Ovary (tissue), 7 donors: ENCODE measurements at regions not wholly inside any gene's neighbourhood (a gene's known extent, or its start where the extent isn't known, plus 50 kb on each side); places are given as distances from the start of the nearest gene placed in this dataset.

Experiments
- DNase-seq, 5 donors: peaks; one replicate each; pipeline ENCODE4 v3.0.0-alpha.2; 2019 to 2020
- H3K27ac ChIP-seq, 2 donors: fragments of 200-600 bp; one replicate each; pipeline versions ENCODE4 v1.5.1 to v1.8.0; 2019 to 2022
- H3K27me3 ChIP-seq: fragments of 200-600 bp; one replicate; pipeline ENCODE4 v1.8.0; 2022
- H3K36me3 ChIP-seq: fragments of 200-600 bp; sonication (generic); one replicate; pipeline ENCODE4 v1.5.1; 2019
- H3K4me1 ChIP-seq: one replicate; pipeline ENCODE4 v1.8.1; 2013; ENCODE audit warnings: mild to moderate bottlenecking, moderate library complexity; ENCODE audit not compliant: insufficient read depth
- H3K4me3 ChIP-seq: fragments of 200-600 bp; sonication (generic); one replicate; pipeline ENCODE4 v1.5.1; 2017
- H3K9me3 ChIP-seq, 2 donors: fragments of 200-600 bp in 1 of 2; sonication (generic) in 1 of 2; one replicate each; pipeline versions ENCODE4 v1.5.1 to v1.8.1; 2013 to 2019; ENCODE audit warnings: mild to moderate bottlenecking in 1 of 2, moderate library complexity in 1 of 2
- EP300 ChIP-seq: sonication (generic); formaldehyde crosslinking; IDR thresholded peaks from one replicate; pipeline ENCODE4 v1.6.1; 2017; ENCODE audit warnings: antibody characterized with exemption
- POLR2A ChIP-seq: fragments of 450-650 bp; IDR thresholded peaks from one replicate; pipeline ENCODE4 v1.6.1; 2017; ENCODE audit warnings: antibody characterized with exemption, mild to moderate bottlenecking, moderate library complexity
- WGBS, 3 donors: extraction: QIAGEN DNeasy Blood & Tissue Kit in 1 of 3; methylation state at CpG; one replicate each; pipeline versions ENCODE4 v1.1.5 to v1.1.7; 2013 to 2017; 5-methylcytosine and 5-hydroxymethylcytosine counted together
- intact Hi-C, 4 donors: fragments of 100-400 bp; cut with DNase I; formaldehyde crosslinking; loops; one replicate each; pipeline versions ENCODE4 v1.11.0 to v1.15.1; 2022 to 2023
- TF ChIP-seq, protein P1 (sequence below), 3 donors: fragments of 450-650 bp in 2 of 3; fragments of 200-600 bp in 1 of 3; IDR thresholded peaks; one replicate each; pipeline versions ENCODE4 v1.5.1 to v1.8.0; 2016 to 2022; ENCODE audit warnings: antibody characterized with exemption in 3 of 3, mild to moderate bottlenecking in 1 of 3
- donor health status: DM: no; HTN: no; CAD: no; lungs with moderate emphysema.
- donor health status: DM: no; HTN: no; CAD: no.
- donor health status: Bipolar disorder and iron deficiency.
- donor health status: DM: no; HTN: no; CAD: no.
- donor health status: DM: yes; HTN: yes; CAD: no.

DNA sequence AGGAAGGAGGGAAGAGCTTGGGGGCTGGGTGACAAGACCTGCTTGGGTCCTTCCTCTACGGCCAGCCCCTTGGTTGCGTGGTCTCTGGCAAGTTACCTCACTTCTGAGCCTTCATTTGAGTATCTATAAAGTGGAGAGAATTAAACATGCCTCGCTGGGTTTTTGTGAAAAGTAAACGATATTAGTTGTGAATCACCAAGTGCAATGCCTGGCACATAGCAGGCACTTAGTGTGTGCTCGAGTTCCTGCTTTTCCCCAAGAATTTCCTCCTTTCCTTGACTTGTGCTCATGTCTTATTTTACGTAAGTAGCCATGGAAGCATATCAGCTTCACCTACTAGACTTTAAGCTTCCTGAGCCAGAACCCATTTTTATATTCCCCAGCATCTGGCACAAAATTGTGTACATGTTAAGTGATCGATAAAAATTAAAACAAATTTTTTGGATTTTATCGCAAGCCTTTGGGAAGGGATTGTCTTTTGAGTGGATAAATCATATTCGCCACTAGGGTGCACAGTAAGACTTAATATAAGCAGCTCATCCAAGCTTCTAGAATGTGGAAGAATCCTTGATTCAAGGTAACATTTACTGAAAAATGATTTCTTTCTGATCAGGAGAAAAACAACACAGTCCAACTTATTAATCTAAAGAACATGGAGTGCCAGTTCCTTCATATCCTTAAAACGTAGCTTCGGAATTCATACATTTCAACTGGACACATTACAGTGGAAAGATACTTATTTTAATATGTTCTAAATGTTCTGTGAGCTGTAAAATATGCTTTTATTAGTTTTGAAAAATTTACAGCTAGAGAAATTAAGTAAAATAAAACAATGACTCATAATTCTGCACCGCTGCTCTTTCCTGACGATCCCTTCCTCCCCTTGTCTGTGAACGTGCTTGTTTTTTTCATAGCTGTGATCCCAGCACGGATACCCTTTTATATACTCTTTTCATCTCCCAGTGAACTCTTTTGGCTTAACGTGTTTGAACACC lies 62.0 kb downstream of the SLC25A47 start:
- Histone ChIP-seq H3K27ac (peak overlapping the region in 1 of 2 donors; percentile 54), H3K27me3 (no peaks in the 10 kb centered on the region), H3K9me3 (no peaks in the 10 kb centered on the region), H3K4me1 (peaks cover 6% of the 10 kb centered on the region), H3K36me3 (no peaks in the 10 kb centered on the region), H3K4me3 (no peak overlapping the region)
- intact Hi-C loops: loop anchor here (5.0 to 10.0 kb wide), 5 partner anchors 257 to 1240 kb away; partner anchors contain the start of gene MEG3 (in 1 of the 4)
- DNase-seq: no peak
- WGBS, 3 donors: 33 to 40% (median 37%) methylated on average over 16 of the region's 16 CpGs
- TF ChIP-seq EP300: no peak
- TF ChIP-seq, protein P1, sequence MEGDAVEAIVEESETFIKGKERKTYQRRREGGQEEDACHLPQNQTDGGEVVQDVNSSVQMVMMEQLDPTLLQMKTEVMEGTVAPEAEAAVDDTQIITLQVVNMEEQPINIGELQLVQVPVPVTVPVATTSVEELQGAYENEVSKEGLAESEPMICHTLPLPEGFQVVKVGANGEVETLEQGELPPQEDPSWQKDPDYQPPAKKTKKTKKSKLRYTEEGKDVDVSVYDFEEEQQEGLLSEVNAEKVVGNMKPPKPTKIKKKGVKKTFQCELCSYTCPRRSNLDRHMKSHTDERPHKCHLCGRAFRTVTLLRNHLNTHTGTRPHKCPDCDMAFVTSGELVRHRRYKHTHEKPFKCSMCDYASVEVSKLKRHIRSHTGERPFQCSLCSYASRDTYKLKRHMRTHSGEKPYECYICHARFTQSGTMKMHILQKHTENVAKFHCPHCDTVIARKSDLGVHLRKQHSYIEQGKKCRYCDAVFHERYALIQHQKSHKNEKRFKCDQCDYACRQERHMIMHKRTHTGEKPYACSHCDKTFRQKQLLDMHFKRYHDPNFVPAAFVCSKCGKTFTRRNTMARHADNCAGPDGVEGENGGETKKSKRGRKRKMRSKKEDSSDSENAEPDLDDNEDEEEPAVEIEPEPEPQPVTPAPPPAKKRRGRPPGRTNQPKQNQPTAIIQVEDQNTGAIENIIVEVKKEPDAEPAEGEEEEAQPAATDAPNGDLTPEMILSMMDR (IDR thresholded peaks at IDR 0.05): peak; percentile 25 to 77 (median 74)

DNA sequence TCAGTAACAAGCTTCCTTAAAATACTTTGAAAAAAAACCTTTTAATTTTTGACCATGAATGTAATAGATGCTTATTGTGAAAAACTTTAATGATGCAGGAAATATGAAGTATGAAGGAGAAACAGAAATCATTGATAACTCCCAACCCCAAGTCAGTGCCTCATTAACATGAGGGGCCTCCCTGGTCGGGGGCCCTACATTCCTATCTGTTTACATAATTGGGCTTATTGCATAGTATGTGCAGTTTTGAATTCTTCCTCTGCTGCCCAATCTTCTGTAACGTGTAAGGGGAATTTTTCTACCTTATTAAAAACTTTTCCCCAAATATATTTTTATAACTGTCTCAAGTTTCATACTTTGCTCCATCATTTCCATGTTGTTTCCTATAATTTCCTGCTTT lies 63.0 kb downstream of the SLC25A47 start:
- peaks cover 12% of the 10 kb centered on the region for H3K4me1 ChIP-seq
- DNase-seq: no peak
- 15 to 45% (median 22%) methylated on average over 2 of the region's 2 CpGs for WGBS, 3 donors
- H3K36me3 ChIP-seq: no peaks in the 10 kb centered on the region
- H3K9me3 ChIP-seq: no peaks in the 10 kb centered on the region
- peak overlapping the region in 1 of 2 donors; percentile 54 for H3K27ac ChIP-seq
- TF ChIP-seq, protein P1 (IDR thresholded peaks at IDR 0.05): no peak
- no peak for TF ChIP-seq POLR2A
- TF ChIP-seq EP300: no peak
- H3K27me3 ChIP-seq: no peaks in the 10 kb centered on the region
- intact Hi-C loops: loop anchor here (5.0 to 10.0 kb wide), 5 partner anchors 256 to 1239 kb away; partner anchors contain the start of gene MEG3 (in 1 of the 4)
- H3K4me3 ChIP-seq: no peak overlapping the region

DNA sequence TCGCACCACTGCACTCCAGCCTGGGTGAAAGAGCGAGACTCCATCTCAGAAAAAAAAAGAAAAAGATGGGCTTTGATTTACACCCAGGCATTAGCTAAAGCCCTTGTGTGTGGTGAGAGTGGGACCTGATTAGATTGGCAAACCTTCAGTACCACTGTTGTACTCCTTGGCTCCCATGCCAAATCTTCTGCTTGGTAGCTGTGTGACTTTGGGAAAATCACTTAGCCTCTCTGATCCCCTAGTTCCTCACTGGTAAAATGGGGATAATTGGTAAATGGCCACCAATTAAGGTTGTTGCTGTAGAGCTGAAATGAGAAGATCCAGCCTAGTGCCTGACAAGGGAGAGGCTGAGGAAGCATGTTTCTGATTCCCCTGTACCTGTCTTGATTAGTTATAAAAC lies 63.7 kb downstream of the SLC25A47 start:
- Histone ChIP-seq H3K27ac (peak overlapping the region in 1 of 2 donors; percentile 48), H3K27me3 (no peaks in the 10 kb centered on the region), H3K4me3 (no peak overlapping the region), H3K9me3 (no peaks in the 10 kb centered on the region), H3K36me3 (no peaks in the 10 kb centered on the region), H3K4me1 (peaks cover 14% of the 10 kb centered on the region)
- no peak for DNase-seq
- intact Hi-C loops: loop anchor here (5.0 to 10.0 kb wide), 5 partner anchors 255 to 1238 kb away; partner anchors contain the start of gene MEG3 (in 1 of the 4)
- TF ChIP-seq EP300 (no peak), POLR2A (no peak)
- TF ChIP-seq, protein P1 (IDR thresholded peaks at IDR 0.05): no peak
- 55 to 76% (median 65%) methylated on average over 2 of the region's 2 CpGs for WGBS, 3 donors

DNA sequence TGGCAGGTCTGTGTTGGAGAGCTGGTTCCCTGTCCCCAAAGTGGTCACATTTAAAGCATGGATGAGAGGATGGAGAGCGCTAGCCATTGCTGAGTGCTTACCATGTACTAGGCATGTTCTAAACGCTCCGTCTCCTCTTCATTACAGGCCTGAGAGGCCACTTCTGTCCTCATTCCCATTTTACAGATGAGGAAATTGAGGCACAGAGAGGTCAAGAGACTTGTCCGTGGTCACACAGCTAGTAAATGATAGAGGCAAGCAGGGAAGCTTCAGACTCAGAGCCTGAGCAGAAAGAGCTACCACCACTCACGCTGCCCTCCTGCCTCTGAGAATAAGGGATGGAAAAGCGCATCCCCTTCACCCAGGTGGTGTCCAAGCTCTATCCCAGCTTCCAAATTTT lies 64.3 kb downstream of the SLC25A47 start:
- WGBS, 3 donors: 86 to 96% (median 87%) methylated on average over 6 of the region's 6 CpGs
- TF ChIP-seq POLR2A: no peak
- no peak for TF ChIP-seq EP300
- TF ChIP-seq, protein P1 (IDR thresholded peaks at IDR 0.05): no peak
- intact Hi-C loops: loop anchor here (5.0 to 10.0 kb wide), 5 partner anchors 255 to 1237 kb away; partner anchors contain the start of gene MEG3 (in 1 of the 4)

More for the DNA sequence above, 64.3 kb downstream of the SLC25A47 start:
- Histone ChIP-seq H3K36me3 (no peaks in the 10 kb centered on the region), H3K4me1 (peaks cover 16% of the 10 kb centered on the region), H3K4me3 (no peak overlapping the region), H3K27ac (no peak overlapping the region), H3K9me3 (no peaks in the 10 kb centered on the region), H3K27me3 (no peaks in the 10 kb centered on the region)
- no peak for DNase-seq
